Trophoblast cell (in vitro differentiated cells and primary cell): ENCODE measurements at regions not wholly inside any gene's neighbourhood (a gene's known extent, or its start where the extent isn't known, plus 50 kb on each side); places are given as distances from the start of the nearest gene placed in this dataset.

Experiments
- DNase-seq, 2 donors: peaks; one replicate each; pipeline ENCODE4 v3.0.0-alpha.2; 2016
- H2AFZ ChIP-seq: 2 replicates; pipeline ENCODE4 v1.6.1; 2013; ENCODE audit warnings: low read length, moderate library complexity, mild to moderate bottlenecking; ENCODE audit not compliant: insufficient read depth, poor library complexity
- H2AK5ac ChIP-seq: 2 replicates; pipeline ENCODE4 v1.6.1; 2013; ENCODE audit warnings: mild to moderate bottlenecking, low read length
- H2BK120ac ChIP-seq: 2 replicates; pipeline ENCODE4 v1.6.1; 2013; ENCODE audit warnings: low read length, mild to moderate bottlenecking, moderate library complexity; ENCODE audit not compliant: insufficient read depth, poor library complexity
- H2BK12ac ChIP-seq: 2 replicates; pipeline ENCODE4 v1.6.1; 2013; ENCODE audit warnings: mild to moderate bottlenecking, low read length, moderate library complexity
- H2BK5ac ChIP-seq: 2 replicates; pipeline ENCODE4 v1.6.1; 2013; ENCODE audit warnings: low read length, low read depth, moderate library complexity, mild to moderate bottlenecking; ENCODE audit not compliant: poor library complexity
- H3K14ac ChIP-seq: 2 replicates; pipeline ENCODE4 v1.6.1; 2013; ENCODE audit warnings: mild to moderate bottlenecking, low read length
- H3K18ac ChIP-seq: 2 replicates; pipeline ENCODE4 v1.6.1; 2013; ENCODE audit warnings: mild to moderate bottlenecking, low read length
- H3K23ac ChIP-seq: 2 replicates; pipeline ENCODE4 v1.6.1; 2013; ENCODE audit warnings: low read length
- H3K27ac ChIP-seq: 2 replicates; pipeline ENCODE4 v1.5.1; 2013; ENCODE audit warnings: low read depth, mild to moderate bottlenecking, inconsistent platforms, low read length, moderate library complexity
- H3K27me3 ChIP-seq: 2 replicates; pipeline ENCODE4 v1.6.1; 2013; ENCODE audit warnings: inconsistent platforms, mild to moderate bottlenecking, low read length, moderate library complexity; ENCODE audit not compliant: insufficient read depth
- H3K36me3 ChIP-seq, 2 experiments: 1 replicate in 1 of 2; 2 replicates in 1 of 2; pipeline ENCODE4 v1.6.1; 2013; ENCODE audit warnings: low read length in 2 of 2, mild to moderate bottlenecking in 2 of 2, moderate library complexity in 1 of 2; ENCODE audit not compliant: insufficient read depth in 2 of 2, control insufficient read depth in 1 of 2
- H3K4ac ChIP-seq: 2 replicates; pipeline ENCODE4 v1.6.1; 2013; ENCODE audit warnings: low read depth, mild to moderate bottlenecking, low read length, moderate library complexity
- H3K4me1 ChIP-seq, 2 experiments: 1 replicate in 1 of 2; 2 replicates in 1 of 2; pipeline ENCODE4 v1.6.1; 2013; ENCODE audit warnings: low read length in 2 of 2, mild to moderate bottlenecking in 2 of 2, moderate library complexity in 1 of 2; ENCODE audit not compliant: insufficient read depth in 2 of 2, control insufficient read depth in 1 of 2
- H3K4me2 ChIP-seq: 2 replicates; pipeline ENCODE4 v1.6.1; 2013; ENCODE audit warnings: inconsistent platforms, mild to moderate bottlenecking, low read length, moderate library complexity
- H3K4me3 ChIP-seq: 2 replicates; pipeline ENCODE4 v1.5.1; 2013; ENCODE audit warnings: mild to moderate bottlenecking, low read depth, low read length, inconsistent platforms
- H3K79me1 ChIP-seq: one replicate; pipeline ENCODE4 v1.6.1; 2013; ENCODE audit warnings: low read length
- H3K79me2 ChIP-seq: 2 replicates; pipeline ENCODE4 v1.6.1; 2013; ENCODE audit warnings: low read length, mild to moderate bottlenecking; ENCODE audit not compliant: control insufficient read depth, insufficient read depth, poor library complexity
- H3K9ac ChIP-seq: 2 replicates; pipeline ENCODE4 v1.6.1; 2013; ENCODE audit warnings: mild to moderate bottlenecking, low read length
- H3K9me3 ChIP-seq: 2 replicates; pipeline ENCODE4 v1.6.1; 2013; ENCODE audit warnings: low read depth, mild to moderate bottlenecking, control low read depth, inconsistent platforms, low read length; ENCODE audit not compliant: insufficient read depth
- H4K12ac ChIP-seq: 2 replicates; pipeline ENCODE4 v1.6.1; 2013; ENCODE audit warnings: low read depth, mild to moderate bottlenecking, low read length, moderate library complexity
- H4K8ac ChIP-seq: 2 replicates; pipeline ENCODE4 v1.6.1; 2013; ENCODE audit warnings: low read depth, mild to moderate bottlenecking, low read length, moderate library complexity
- H4K91ac ChIP-seq: one replicate; pipeline ENCODE4 v1.6.1; 2013; ENCODE audit warnings: low read depth, mild to moderate bottlenecking, low read length, moderate library complexity
- WGBS: extraction: QIAGEN DNeasy Blood & Tissue Kit; methylation state at CpG from one replicate; pipeline ENCODE4 v1.1.7; 2013; ENCODE audit warnings: missing lambda C conversion rate; ENCODE audit not compliant: insufficient read length, insufficient coverage; ENCODE audit errors: extremely low coverage; 5-methylcytosine and 5-hydroxymethylcytosine counted together

DNA sequence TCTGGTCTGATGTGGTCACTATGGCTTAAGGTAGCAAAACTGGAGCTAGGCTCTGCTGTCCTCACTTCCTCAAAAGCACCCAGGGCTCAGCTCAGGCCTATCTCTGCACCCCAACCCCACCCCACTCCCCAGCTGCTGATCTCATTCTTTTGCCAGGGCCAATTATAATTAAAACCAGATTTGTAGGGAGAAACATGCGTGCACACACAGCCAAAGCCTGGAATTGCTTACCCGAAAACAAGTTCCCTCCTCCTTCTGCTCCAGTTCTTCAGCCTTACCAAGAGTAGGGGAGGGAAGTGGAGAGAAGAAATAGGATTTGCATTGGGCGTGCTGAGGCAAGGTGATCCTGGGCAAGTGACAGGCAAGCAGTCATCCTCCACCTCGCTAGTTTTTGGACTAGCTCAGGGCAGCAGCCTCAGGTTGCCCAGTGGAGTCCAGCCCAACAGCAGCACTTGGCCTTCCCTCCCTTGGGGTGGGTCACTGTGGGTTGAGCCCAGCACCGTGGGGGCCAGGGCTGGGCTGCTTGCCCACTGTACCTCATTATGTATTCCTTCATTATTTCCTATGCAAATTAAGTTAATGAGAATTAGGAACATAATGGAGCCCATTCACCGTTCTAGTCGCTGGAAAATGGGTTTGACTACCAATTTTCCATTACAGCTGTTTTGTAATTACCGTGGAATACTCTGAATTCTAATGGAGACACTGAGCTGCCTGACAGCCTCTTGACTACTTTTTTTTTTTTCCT, 199.1 kb upstream of the CELF4 start:
- no peaks in the 10 kb centered on the region for H3K79me1 ChIP-seq
- H2AFZ ChIP-seq, result no peak overlapping the region
- no peak overlapping the region for H3K23ac ChIP-seq
- WGBS, result no CpG with 5 or more reads among the region's 8 CpGs
- no peaks in the 10 kb centered on the region for H3K79me2 ChIP-seq
- H3K14ac ChIP-seq, result no peak overlapping the region
- H3K4me2 ChIP-seq, result no peak overlapping the region
- H2BK120ac ChIP-seq, result no peak overlapping the region
- no peaks in the 10 kb centered on the region for H3K9me3 ChIP-seq
- H3K27me3 ChIP-seq, result no peaks in the 10 kb centered on the region
- no peak overlapping the region for H4K12ac ChIP-seq
- no peak overlapping the region for H3K9ac ChIP-seq
- H2BK5ac ChIP-seq, result no peak overlapping the region
- DNase-seq, result no peak
- H3K4ac ChIP-seq, result no peak overlapping the region
- H3K4me3 ChIP-seq, result no peak overlapping the region
- H3K27ac ChIP-seq, result no peak overlapping the region
- no peak overlapping the region for H2AK5ac ChIP-seq
- no peaks in the 10 kb centered on the region for H3K36me3 ChIP-seq
- H3K4me1 ChIP-seq, result no peaks in the 10 kb centered on the region
- H2BK12ac ChIP-seq, result no peak overlapping the region
- no peak overlapping the region for H4K8ac ChIP-seq
- H4K91ac ChIP-seq, result no peak overlapping the region
- H3K18ac ChIP-seq, result no peak overlapping the region

DNA sequence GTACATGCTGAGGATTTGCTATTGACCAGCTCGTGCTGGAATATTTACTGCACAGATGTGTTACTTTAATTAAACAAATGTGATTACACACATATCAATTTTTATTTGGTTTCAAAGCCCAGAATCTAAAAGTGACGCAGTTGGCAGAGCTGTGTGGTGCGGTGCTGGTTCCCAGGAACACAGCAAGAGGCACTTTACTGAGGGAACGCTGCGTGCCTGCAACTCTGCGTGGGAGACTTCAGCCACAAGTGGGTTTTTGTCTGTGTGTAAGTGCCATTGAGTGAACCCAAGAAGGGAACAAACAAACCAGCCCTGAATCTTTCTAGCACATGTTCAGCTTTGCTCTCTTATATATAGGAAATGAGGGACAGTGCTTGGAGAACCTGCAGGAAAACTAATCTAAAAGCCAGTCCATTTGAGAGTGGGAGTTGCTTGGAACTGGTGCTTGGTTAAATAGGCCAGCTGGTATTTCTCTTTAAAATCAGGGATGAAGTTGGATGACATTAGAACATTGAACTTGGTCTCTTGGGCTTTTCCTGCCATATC, 196.6 kb upstream of the CELF4 start:
- Histone ChIP-seq H2AK5ac (no peak overlapping the region), H4K8ac (no peak overlapping the region), H3K9ac (no peak overlapping the region), H3K4me2 (no peak overlapping the region), H3K79me1 (no peaks in the 10 kb centered on the region), H3K27ac (no peak overlapping the region), H3K27me3 (no peaks in the 10 kb centered on the region), H2AFZ (no peak overlapping the region), H3K18ac (no peak overlapping the region), H3K4ac (no peak overlapping the region), H3K4me1 (no peaks in the 10 kb centered on the region), H2BK5ac (no peak overlapping the region), H3K9me3 (no peaks in the 10 kb centered on the region), H3K79me2 (no peaks in the 10 kb centered on the region), H2BK120ac (no peak overlapping the region), H2BK12ac (no peak overlapping the region), H3K36me3 (no peaks in the 10 kb centered on the region), H4K12ac (no peak overlapping the region), H3K14ac (no peak overlapping the region), H3K4me3 (no peak overlapping the region), H4K91ac (no peak overlapping the region), H3K23ac (no peak overlapping the region)
- DNase-seq, result no peak
- no CpG with 5 or more reads among the region's 6 CpGs for WGBS

DNA sequence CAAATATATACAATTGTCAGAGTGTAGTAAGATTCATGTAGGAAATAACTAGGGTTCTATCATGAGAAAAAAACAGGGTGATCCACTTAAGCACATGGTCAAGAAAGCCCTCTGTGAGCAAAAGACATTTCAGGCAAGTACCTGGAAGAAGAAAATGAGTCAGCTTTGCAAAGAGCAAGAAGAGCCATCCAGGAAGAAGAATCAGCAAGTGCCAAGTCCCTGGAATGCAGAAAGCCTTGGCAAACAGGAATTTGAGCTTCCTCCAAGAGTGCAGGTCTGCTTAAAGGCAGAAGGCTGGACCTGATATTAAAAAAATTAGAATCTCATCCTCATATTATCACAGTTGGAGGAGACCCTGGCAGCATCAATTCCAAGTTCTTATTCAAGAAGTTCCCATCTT, 188.5 kb upstream of the CELF4 start:
- Histone ChIP-seq H2BK12ac (no peak overlapping the region), H2BK120ac (no peak overlapping the region), H3K4me2 (no peak overlapping the region), H3K27ac (no peak overlapping the region), H3K23ac (no peak overlapping the region), H2AK5ac (no peak overlapping the region), H3K79me1 (no peaks in the 10 kb centered on the region), H4K8ac (no peak overlapping the region), H4K12ac (no peak overlapping the region), H3K36me3 (no peaks in the 10 kb centered on the region), H3K9ac (no peak overlapping the region), H3K27me3 (no peaks in the 10 kb centered on the region), H3K9me3 (no peaks in the 10 kb centered on the region), H3K4ac (no peak overlapping the region), H2BK5ac (no peak overlapping the region), H3K4me3 (no peak overlapping the region), H3K4me1 (no peaks in the 10 kb centered on the region), H3K79me2 (no peaks in the 10 kb centered on the region), H3K14ac (no peak overlapping the region), H4K91ac (no peak overlapping the region), H3K18ac (no peak overlapping the region), H2AFZ (no peak overlapping the region)
- DNase-seq, result no peak

DNA sequence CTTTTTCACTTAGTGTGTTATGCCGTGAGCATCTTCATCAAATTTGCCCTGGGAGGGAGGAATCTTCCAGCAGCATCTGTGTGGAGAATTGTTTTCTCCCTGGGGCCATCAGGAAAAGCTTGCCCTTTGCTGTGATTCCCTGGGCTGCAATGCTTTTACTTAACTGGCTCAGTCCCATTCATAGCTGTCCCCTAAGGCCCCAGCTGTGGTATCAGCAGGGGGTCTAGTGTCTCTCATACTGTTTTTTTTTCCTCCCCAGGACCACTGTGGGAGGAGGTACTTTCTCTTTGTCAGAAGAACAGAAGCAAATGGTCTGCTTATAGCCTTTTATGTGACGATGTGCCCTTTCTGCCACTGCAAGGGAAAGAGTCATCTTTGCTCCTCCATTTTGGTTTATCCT, 176.8 kb upstream of the CELF4 start:
- Histone ChIP-seq H2AFZ (no peak overlapping the region), H3K27me3 (no peaks in the 10 kb centered on the region), H3K14ac (no peak overlapping the region), H3K4me1 (no peaks in the 10 kb centered on the region), H2BK5ac (no peak overlapping the region), H4K8ac (no peak overlapping the region), H3K18ac (no peak overlapping the region), H2BK12ac (no peak overlapping the region), H4K12ac (no peak overlapping the region), H3K23ac (no peak overlapping the region), H3K4ac (no peak overlapping the region), H3K4me2 (no peak overlapping the region), H3K79me2 (no peaks in the 10 kb centered on the region), H2AK5ac (no peak overlapping the region), H3K36me3 (no peaks in the 10 kb centered on the region), H3K4me3 (no peak overlapping the region), H3K79me1 (no peaks in the 10 kb centered on the region), H4K91ac (no peak overlapping the region), H3K27ac (no peak overlapping the region), H2BK120ac (no peak overlapping the region), H3K9me3 (no peaks in the 10 kb centered on the region), H3K9ac (no peak overlapping the region)
- DNase-seq, result no peak
- no CpG with 5 or more reads among the region's 2 CpGs for WGBS
